ENCODE measurements at regions not wholly inside any gene's neighbourhood (a gene's known extent, or its start where the extent isn't known, plus 50 kb on each side); places are given as distances from the start of the nearest gene placed in this dataset.

DNA sequence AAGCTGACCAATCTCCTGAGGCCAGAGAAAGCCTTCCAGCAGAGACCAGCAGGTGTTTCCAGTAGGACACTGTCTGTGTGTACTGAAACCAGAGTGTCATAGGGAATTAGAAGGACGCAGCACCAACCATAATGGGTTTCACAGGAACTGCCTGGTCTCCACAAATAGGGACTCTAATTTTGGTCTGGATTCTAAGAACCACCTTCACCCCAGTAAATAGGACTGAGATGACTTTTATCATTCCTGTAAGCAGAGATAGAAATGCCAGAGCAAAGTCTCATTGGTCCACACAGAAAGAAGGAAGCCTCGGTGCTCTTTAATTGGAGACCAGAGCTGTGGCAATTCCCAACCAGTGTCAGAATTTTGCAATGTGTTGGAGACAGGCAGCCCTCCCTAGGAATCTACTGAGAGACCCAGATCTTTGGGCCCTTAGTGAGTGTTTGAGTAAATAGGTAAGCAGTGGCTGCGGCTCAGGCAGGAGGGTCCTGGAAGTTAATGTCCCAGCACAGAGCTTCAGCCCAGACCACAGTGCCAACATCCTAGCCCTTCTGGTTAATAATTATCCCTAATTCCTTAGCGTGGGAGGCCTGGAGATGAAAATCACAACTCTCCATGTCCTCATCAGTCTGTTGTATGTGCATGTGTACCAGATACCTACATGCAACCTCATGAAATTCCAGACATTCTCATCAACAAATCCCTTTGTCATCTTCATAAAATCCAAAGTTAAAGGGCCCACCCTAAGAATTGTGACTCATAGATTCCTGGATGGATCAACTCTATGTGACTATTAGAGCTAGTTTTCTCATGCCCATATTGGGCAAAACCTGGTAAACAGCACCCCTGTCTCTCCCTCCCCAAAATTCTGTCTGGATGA lies 81.2 kb downstream of the UNC5CL start (continued):
- TF ChIP-seq, protein P1, sequence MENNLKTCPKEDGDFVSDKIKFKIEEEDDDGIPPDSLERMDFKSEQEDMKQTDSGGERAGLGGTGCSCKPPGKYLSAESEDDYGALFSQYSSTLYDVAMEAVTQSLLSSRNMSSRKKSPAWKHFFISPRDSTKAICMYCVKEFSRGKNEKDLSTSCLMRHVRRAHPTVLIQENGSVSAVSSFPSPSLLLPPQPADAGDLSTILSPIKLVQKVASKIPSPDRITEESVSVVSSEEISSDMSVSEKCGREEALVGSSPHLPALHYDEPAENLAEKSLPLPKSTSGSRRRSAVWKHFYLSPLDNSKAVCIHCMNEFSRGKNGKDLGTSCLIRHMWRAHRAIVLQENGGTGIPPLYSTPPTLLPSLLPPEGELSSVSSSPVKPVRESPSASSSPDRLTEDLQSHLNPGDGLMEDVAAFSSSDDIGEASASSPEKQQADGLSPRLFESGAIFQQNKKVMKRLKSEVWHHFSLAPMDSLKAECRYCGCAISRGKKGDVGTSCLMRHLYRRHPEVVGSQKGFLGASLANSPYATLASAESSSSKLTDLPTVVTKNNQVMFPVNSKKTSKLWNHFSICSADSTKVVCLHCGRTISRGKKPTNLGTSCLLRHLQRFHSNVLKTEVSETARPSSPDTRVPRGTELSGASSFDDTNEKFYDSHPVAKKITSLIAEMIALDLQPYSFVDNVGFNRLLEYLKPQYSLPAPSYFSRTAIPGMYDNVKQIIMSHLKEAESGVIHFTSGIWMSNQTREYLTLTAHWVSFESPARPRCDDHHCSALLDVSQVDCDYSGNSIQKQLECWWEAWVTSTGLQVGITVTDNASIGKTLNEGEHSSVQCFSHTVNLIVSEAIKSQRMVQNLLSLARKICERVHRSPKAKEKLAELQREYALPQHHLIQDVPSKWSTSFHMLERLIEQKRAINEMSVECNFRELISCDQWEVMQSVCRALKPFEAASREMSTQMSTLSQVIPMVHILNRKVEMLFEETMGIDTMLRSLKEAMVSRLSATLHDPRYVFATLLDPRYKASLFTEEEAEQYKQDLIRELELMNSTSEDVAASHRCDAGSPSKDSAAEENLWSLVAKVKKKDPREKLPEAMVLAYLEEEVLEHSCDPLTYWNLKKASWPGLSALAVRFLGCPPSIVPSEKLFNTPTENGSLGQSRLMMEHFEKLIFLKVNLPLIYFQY (CRISPR knock-in tag; IDR thresholded peaks at IDR 0.05; ENCODE audit: borderline replicate concordance): peak; percentile 43; the same call in 1 of the 2 replicates
- TF ChIP-seq TEAD3 (CRISPR knock-in tag; optimal IDR thresholded peaks at IDR 0.05; ENCODE audit: borderline replicate concordance) (peak; percentile 7), ZFP36L1 (CRISPR knock-in tag; IDR thresholded peaks at IDR 0.05) (no peak), MTF2 (CRISPR knock-in tag; IDR thresholded peaks at IDR 0.05; ENCODE audit: borderline replicate concordance) (no peak), CREM (IDR thresholded peaks at IDR 0.05) (no peak), CREM (CRISPR knock-in tag; IDR thresholded peaks at IDR 0.05) (no peak), GFI1 (CRISPR knock-in tag; IDR thresholded peaks at IDR 0.05; ENCODE audit: borderline replicate concordance) (peak; percentile 79), LCORL (IDR thresholded peaks at IDR 0.05) (no peak), LCORL (CRISPR knock-in tag; IDR thresholded peaks at IDR 0.05) (peak; percentile 30; the same call in 1 of the 2 replicates), ASH2L (IDR thresholded peaks at IDR 0.05; ENCODE audit: insufficient read length, low read depth, low read length) (peak; percentile 5), FOXM1 (CRISPR knock-in tag; IDR thresholded peaks at IDR 0.05) (no peak)
- TF ChIP-seq, protein P2, sequence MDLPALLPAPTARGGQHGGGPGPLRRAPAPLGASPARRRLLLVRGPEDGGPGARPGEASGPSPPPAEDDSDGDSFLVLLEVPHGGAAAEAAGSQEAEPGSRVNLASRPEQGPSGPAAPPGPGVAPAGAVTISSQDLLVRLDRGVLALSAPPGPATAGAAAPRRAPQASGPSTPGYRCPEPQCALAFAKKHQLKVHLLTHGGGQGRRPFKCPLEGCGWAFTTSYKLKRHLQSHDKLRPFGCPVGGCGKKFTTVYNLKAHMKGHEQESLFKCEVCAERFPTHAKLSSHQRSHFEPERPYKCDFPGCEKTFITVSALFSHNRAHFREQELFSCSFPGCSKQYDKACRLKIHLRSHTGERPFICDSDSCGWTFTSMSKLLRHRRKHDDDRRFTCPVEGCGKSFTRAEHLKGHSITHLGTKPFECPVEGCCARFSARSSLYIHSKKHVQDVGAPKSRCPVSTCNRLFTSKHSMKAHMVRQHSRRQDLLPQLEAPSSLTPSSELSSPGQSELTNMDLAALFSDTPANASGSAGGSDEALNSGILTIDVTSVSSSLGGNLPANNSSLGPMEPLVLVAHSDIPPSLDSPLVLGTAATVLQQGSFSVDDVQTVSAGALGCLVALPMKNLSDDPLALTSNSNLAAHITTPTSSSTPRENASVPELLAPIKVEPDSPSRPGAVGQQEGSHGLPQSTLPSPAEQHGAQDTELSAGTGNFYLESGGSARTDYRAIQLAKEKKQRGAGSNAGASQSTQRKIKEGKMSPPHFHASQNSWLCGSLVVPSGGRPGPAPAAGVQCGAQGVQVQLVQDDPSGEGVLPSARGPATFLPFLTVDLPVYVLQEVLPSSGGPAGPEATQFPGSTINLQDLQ (CRISPR knock-in tag; IDR thresholded peaks at IDR 0.05): no peak
- TF ChIP-seq, protein P3, sequence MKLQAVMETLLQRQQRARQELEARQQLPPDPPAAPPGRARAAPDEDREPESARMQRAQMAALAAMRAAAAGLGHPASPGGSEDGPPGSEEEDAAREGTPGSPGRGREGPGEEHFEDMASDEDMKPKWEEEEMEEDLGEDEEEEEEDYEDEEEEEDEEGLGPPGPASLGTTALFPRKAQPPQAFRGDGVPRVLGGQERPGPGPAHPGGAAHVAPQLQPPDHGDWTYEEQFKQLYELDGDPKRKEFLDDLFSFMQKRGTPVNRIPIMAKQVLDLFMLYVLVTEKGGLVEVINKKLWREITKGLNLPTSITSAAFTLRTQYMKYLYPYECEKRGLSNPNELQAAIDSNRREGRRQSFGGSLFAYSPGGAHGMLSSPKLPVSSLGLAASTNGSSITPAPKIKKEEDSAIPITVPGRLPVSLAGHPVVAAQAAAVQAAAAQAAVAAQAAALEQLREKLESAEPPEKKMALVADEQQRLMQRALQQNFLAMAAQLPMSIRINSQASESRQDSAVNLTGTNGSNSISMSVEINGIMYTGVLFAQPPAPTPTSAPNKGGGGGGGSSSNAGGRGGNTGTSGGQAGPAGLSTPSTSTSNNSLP (IDR thresholded peaks at IDR 0.05; ENCODE audit: low read depth, low read length): peak; percentile 51
- TF ChIP-seq, protein P4, sequence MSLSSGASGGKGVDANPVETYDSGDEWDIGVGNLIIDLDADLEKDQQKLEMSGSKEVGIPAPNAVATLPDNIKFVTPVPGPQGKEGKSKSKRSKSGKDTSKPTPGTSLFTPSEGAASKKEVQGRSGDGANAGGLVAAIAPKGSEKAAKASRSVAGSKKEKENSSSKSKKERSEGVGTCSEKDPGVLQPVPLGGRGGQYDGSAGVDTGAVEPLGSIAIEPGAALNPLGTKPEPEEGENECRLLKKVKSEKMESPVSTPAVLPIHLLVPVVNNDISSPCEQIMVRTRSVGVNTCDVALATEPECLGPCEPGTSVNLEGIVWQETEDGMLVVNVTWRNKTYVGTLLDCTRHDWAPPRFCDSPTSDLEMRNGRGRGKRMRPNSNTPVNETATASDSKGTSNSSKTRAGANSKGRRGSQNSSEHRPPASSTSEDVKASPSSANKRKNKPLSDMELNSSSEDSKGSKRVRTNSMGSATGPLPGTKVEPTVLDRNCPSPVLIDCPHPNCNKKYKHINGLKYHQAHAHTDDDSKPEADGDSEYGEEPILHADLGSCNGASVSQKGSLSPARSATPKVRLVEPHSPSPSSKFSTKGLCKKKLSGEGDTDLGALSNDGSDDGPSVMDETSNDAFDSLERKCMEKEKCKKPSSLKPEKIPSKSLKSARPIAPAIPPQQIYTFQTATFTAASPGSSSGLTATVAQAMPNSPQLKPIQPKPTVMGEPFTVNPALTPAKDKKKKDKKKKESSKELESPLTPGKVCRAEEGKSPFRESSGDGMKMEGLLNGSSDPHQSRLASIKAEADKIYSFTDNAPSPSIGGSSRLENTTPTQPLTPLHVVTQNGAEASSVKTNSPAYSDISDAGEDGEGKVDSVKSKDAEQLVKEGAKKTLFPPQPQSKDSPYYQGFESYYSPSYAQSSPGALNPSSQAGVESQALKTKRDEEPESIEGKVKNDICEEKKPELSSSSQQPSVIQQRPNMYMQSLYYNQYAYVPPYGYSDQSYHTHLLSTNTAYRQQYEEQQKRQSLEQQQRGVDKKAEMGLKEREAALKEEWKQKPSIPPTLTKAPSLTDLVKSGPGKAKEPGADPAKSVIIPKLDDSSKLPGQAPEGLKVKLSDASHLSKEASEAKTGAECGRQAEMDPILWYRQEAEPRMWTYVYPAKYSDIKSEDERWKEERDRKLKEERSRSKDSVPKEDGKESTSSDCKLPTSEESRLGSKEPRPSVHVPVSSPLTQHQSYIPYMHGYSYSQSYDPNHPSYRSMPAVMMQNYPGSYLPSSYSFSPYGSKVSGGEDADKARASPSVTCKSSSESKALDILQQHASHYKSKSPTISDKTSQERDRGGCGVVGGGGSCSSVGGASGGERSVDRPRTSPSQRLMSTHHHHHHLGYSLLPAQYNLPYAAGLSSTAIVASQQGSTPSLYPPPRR (CRISPR knock-in tag; IDR thresholded peaks at IDR 0.05; ENCODE audit: borderline replicate concordance): no peak
